SK-N-SH treated with all-trans-retinoic acid at 6 μM for 48 hours (cell line): ENCODE measurements at regions not wholly inside any gene's neighbourhood (a gene's known extent, or its start where the extent isn't known, plus 50 kb on each side); places are given as distances from the start of the nearest gene placed in this dataset.

Experiments used
- TCF4 ChIP-seq: fragments of 250-450 bp; sonication (Bioruptor Pico); IDR thresholded peaks from 2 replicates; pipeline ENCODE4 v1.8.0; 2021; ENCODE audit warnings: mild to moderate bottlenecking, moderate library complexity, borderline replicate concordance
- ZNF8 ChIP-seq: fragments of 450-650 bp; formaldehyde crosslinking; IDR thresholded peaks from 2 replicates; pipeline ENCODE4 v1.5.0; 2020; ENCODE audit warnings: mild to moderate bottlenecking, moderate library complexity
- TF ChIP-seq, protein P1 (sequence below): fragments of 250-450 bp; sonication (Bioruptor Pico); IDR thresholded peaks from 2 replicates; pipeline ENCODE4 v1.5.0; 2020; ENCODE audit warnings: mild to moderate bottlenecking, moderate library complexity
- TF ChIP-seq, protein P2 (sequence below): fragments of 250-450 bp; sonication (Bioruptor Pico); IDR thresholded peaks from 2 replicates; pipeline ENCODE4 v1.8.0; 2021; ENCODE audit warnings: low read depth, mild to moderate bottlenecking, moderate library complexity, borderline replicate concordance

DNA sequence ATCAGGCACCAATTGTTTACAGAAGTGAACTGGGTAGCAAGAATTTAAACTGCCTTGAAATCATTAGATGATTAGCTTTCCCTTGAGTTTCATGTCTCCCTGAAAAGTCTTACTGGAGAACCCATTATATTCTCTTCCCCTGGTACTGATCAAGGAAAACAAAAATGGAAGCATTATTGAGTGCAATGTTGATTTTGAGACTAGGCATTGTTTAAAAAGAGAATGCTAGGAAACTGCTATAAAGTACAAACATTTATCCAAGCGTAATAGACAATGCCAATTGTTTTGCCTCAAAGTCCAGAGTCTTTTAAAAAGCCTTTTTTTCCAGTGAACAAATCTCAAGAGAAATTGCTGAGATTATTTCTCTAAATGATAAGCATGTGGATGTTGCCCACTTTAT is 197.0 kb downstream of the CCER1 start:
- TF ChIP-seq ZNF8: no peak
- TF ChIP-seq, protein P1, sequence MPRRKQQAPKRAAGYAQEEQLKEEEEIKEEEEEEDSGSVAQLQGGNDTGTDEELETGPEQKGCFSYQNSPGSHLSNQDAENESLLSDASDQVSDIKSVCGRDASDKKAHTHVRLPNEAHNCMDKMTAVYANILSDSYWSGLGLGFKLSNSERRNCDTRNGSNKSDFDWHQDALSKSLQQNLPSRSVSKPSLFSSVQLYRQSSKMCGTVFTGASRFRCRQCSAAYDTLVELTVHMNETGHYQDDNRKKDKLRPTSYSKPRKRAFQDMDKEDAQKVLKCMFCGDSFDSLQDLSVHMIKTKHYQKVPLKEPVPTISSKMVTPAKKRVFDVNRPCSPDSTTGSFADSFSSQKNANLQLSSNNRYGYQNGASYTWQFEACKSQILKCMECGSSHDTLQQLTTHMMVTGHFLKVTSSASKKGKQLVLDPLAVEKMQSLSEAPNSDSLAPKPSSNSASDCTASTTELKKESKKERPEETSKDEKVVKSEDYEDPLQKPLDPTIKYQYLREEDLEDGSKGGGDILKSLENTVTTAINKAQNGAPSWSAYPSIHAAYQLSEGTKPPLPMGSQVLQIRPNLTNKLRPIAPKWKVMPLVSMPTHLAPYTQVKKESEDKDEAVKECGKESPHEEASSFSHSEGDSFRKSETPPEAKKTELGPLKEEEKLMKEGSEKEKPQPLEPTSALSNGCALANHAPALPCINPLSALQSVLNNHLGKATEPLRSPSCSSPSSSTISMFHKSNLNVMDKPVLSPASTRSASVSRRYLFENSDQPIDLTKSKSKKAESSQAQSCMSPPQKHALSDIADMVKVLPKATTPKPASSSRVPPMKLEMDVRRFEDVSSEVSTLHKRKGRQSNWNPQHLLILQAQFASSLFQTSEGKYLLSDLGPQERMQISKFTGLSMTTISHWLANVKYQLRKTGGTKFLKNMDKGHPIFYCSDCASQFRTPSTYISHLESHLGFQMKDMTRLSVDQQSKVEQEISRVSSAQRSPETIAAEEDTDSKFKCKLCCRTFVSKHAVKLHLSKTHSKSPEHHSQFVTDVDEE (CRISPR knock-in tag): no peak
- TF ChIP-seq, protein P2, sequence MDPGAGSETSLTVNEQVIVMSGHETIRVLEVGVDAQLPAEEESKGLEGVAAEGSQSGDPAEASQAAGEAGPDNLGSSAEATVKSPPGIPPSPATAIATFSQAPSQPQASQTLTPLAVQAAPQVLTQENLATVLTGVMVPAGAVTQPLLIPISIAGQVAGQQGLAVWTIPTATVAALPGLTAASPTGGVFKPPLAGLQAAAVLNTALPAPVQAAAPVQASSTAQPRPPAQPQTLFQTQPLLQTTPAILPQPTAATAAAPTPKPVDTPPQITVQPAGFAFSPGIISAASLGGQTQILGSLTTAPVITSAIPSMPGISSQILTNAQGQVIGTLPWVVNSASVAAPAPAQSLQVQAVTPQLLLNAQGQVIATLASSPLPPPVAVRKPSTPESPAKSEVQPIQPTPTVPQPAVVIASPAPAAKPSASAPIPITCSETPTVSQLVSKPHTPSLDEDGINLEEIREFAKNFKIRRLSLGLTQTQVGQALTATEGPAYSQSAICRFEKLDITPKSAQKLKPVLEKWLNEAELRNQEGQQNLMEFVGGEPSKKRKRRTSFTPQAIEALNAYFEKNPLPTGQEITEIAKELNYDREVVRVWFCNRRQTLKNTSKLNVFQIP (CRISPR knock-in tag): no peak
- TF ChIP-seq TCF4 (CRISPR knock-in tag): no peak
